COLO668 (cell line): ENCODE measurements at regions not wholly inside any gene's neighbourhood (a gene's known extent, or its start where the extent isn't known, plus 50 kb on each side); places are given as distances from the start of the nearest gene placed in this dataset.
"Not testable (repeated sequence)": the region's sequence is repeated elsewhere in the genome, so short reads cannot be mapped to it uniquely, and the experiment has no call there.

Source experiments
- DNase-seq: peaks from one replicate; lab custom pipeline; 2025; ENCODE audit not compliant: unreplicated experiment; lab: John Stamatoyannopoulos, UW

DNA sequence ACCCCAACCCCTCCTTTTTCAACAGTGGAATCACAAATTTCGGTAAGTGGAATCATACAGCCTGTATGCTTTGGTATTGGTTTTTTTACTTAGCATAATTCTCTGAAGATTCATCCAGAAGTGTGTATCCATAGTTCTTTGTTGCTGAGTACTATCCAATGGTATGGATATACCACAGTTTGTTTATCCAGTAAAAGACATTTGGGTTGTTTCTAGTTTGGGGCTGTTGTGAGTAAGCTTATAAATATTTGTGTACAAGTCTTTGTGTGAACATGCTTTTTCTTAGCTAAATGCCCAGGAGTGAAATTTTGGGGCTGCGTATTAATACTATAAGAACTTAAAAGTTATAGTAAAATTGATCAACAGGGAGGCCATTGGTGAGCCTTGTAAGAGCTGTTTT is 57.5 kb upstream of the GC start:
- no peak for DNase-seq

DNA sequence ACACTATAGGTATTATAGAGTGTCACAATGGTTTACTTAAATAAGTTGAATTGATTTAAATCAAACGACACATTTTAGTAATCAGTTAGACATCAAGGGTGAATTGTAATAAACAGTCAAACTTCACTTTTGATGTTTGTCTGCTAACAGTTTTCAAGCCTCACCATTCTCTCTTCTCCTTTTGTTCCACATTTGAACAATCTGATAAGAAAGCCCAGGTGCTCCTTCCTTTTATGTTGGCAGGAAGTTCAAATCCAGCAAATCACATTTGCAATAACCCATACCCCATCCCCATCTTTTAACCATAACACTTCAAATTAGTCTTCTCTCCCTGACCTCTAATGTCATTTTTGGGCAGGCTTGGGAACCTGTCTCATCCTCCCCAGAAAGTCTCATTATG is 63.4 kb upstream of the GC start:
- no peak for DNase-seq

DNA sequence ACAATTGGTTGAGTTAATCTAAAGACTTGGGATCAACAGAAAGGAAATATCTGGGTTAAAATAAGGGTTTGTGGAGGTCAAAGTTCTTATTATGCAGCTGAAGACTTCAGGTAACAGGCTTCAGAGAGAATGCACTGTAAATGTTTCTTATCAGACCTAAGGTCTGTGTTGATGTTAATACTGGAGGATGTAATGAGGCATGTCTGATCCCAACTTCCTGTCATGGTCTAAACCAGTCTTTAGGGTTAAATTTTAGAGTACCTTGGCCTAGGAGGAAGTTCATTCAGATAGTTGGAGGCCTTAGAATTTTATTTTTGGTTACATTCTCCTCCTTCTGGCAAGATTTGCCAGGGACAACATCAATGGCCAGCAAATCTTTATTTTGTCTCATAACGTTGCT is 72.1 kb upstream of the GC start:
- no peak for DNase-seq

DNA sequence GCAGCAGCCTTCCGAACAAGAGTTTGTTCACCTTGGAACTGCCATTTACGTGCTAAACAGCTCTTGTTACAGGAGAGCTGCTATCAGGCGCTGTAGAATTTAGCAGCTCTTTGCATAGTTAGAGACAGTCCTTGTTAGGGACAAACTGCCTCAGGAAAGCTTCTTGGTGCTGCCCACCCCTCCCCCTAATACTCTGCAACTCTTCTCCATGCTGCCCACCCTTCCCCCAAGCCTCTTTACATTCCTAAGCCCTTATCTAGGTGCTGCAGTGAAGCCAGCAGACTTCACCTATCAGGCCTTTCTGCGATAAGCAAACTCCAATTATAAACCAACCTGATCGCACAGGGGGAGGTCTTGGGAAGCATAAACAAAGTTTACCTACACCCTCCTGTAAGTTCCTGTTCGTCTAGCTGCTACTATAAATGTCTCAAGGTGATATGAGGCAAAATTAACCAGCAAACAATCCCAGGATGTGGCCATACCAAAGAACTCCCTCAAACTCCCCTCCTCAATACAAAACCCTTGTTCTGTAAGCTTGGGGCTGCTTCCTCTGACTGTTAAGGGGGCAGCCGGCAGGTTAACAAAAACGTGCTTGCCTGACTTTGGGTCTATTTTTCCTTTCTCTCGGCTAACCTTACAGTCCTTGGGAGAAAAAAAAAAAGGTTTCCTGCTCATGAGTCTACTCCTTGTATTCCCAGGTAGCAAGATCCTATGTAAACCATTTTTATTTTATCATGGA is 74.0 kb upstream of the GC start:
- no peak for DNase-seq

DNA sequence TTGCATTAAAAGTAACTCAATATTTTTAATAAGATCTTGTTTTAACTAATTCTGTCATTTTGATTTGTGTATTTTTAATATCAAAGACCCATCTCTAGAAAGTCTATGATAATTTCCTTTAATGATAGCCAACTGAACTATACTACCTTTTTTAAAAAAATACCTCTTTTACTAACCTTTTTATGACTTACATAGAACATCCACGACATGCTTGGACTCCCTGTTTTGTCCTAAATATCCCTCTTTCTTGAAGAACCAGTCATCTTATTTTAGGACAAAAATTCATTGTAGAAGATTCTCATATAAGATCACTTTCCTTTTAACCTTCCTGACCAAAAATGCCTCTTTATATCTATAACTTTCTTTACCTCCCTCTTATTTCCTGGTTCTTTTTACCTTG is 76.8 kb upstream of the GC start:
- peak; percentile 3 for DNase-seq

DNA sequence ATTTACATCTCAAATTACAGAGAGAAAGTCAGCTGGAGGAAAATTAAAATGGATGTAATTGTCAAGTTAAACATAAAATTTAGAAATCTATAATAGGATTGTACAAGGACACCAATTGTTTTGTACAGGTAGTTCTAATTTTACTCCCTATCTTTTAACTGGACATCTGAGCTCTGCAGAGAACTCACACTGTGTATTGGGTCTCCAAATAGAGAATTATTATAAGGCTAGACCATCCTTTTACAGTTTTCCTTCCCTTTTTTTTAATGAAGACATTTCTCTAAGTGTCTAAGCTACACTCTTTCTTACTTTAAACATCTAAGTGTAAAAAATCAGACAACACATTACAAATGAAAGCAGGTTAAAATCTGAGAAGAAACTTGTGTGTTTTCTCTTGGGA is 78.4 kb upstream of the GC start:
- no peak for DNase-seq

DNA sequence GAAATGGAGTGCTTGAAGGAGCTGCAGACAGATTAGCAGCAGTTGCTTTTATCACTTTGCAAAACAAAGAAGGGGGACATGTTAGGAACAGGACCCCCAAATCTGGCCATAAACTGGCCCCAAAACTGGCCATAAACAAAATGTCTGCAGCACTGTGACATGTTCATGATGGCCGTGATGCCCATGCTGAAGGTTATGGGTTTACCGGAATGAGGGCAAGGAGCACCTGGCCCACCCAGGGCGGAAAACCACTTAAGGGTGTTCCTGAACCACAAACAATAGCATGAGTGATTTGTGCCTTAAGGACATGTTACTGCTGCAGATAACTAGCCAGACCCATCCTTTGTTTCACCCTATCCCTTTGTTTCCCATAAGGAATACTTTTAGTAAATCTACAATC is 79.6 kb upstream of the GC start:
- DNase-seq: no peak

DNA sequence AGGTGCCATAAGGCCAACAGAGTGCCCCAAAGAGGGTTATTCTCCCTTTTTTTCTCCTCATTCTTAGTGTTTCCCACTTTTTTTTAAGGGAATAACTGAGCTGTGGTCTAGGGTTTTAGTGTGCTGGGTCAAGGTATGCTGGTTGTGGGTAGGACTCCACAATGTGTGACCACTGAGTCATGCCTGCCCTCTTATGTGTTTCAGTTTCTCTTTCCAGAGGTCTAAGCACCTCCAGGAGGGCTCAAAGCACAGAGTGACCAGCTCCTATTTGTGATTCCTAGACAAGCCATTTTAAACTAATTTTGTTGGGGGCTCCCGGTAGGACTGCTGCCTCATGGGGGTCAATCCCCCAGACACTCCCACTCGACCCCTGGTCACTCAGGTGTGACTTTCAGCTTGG is 80.5 kb upstream of the GC start:
- DNase-seq: no peak

DNA sequence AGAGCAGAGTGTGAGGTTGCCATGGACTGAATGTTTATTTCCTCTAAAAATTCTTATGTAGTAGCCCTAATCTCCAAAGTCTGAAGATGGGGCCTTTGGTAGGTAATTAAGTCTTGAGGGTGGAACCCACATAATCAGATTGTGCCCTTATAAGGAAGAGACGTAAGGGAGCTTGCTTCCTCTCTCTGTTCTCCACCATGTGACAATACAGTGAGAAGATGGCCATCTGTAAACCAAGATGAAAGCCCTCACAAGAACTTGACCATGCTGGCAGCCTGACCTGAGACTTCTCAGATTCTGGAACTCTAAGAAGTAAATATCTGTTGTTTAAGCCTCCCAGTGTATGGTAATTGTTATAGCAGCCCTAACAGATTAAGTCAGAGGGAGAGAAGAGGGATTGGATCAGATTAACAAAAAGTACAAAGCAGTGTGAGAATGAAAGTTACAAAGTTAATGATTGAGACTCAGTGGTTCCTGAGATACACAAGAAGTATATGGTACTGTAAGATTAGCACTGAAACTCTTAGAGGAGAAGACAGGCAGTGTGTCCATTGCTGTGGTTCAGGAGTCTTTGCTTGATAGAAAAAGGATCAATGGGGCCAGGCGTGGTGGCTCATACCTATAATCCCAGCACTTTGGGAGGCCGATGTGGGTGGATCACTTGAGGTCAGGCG is 82.5 kb upstream of the GC start:
- no peak for DNase-seq

DNA sequence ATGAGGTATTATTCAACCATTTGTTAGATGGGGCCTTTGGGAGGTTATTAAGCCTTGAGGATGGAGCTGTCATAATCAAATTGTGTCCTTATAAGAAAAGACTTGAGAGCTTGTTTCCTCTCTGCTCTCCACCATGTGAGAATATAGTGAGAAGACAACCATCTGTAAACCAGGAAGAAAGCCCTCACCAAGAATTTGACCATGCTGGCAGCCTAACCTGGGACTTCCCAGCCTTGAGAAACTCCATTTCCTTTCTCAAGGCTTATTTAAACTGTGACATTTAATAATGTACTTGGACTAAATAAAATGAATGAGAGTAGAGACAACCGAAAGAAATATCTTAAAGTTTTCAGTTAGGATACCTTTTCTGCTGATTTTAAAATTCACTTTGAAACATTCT is 83.7 kb upstream of the GC start:
- no peak for DNase-seq

DNA sequence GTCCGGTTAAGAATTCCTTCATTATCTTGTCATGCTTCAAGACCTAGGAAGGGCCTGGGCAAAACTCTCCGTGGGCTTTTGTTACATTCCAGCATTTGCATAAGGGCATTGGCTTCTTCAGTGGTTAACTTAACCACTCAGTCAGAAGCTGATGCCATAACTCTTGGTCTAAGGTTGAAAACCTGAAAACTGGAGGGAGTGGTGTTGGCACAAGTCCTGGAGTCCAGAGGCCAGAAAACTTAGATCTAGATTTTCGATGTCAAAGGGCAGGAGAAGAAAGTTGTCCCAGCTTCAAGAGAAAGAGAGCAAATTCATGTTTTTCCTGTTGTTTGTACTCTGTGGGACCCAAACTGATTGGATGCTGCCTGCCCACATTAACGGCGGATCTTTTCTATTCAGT is 86.6 kb upstream of the GC start:
- no peak for DNase-seq

DNA sequence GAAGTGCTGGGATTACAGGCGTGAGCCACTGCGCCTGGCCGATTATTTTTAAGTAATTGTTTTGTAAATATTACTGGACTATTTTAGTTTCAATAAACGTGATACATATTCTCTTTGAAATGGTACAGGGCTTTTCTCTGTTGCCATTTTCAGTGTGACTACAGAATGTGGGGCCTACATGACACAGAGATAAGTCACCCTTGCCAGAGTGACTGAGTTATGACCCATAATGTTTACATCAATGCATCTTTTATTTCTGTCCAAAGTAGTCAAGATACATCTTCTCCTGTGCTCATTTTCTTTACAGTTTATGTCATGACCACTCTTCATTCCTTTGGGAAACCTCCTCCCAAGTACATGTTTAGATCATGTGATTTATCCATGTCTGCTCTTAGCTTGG is 88.3 kb upstream of the GC start:
- DNase-seq: no peak

DNA sequence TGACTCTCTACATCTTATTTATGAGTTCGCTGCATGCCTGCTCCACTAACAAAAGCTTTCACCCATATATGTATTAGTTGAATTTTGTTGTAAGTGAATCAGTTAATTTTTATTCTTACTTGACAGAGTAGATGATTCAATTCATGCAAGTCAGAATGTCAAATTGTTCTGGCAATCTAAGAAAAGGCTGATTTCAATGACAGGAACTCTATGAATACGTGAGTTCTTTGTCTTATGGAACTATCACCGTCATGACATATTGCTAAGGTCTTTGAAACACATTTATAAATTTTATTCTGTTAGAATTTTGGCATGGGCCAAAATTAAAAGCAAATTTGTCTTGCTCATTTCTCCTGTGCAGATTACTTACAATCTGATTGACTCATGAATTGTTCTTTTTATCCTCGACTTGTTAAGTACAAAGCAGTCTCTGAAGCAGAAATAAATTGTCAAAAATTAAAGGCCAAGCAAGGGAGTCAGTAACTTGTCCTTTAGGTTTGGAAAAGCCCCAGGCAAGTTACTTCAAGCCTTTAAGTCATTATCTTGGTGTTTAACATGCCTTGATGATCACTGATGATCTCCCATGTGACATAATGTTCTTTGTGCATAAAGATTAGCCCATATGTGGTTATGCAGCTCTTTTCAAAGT is 89.0 kb upstream of the GC start:
- no peak for DNase-seq

DNA sequence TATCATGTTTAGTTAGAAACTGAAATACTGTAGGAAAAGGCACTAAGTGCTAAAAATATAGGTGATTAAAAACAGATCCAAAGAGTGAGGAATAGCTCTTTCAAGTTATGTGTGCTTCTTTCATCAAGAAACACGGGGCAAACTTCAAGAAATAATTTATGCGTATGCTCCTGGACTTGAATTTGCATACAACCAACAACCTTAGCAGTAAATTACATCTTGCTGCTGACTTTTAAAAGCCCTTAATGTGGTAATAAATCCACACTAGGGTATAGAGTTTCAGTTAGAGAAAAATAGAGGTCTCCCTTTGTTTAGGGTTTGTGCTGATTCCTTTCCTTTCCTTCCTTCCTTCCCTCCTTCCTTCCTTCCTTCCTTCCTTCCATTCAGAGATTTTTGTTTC is 94.5 kb upstream of the GC start:
- DNase-seq: no peak

DNA sequence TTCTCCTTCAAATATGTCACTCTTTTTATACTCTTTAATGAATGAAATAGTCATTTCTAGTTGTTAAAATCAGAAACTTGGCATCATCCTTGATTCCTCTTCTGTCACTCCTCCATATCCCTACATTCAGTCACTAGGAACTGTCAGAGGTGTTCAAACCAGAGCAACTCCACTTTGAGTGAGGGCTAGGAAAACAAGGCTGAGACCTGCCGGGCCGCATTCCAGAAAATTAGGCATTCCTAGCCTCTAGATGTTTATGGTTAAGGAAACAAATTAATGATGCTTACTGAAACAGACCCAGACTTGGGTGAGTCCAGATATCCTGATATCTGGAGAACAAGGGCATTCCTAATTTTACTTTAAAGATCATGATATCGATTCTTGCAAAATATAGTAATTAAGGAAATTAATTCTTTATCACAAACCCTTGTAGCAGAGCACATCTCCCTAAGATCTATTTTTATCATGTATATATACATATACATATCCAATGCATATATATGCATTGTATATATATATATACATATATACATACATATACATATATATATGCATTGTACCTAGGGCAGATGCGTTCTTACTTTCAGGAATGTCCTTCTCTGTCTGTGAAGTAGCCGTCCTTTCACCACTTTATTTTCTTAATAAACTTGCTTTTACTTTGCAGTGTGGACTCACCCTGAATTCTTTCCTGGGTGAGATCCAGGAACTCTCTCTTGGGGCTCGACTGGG is 98.4 kb upstream of the GC start:
- DNase-seq: no peak

DNA sequence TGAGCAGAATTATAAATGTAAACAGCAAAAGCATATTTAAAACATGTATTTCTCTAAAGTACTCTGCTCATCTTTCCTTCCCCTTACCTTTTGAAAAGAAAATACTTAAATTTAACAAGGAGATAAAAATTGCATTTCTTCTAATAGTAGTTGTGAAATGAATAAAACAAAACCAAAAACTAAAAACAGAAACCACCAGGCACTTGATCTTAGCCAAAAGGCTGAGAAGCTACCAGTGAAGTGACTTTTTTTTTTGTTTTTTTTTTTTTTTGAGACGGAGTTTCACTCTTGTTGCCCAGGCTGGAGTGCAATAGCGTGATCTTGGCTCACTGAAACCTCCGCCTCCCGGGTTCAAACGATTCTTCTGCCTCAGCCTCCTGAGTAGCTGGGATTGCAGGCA is 116.5 kb upstream of the GC start:
- not testable (repeated sequence) for DNase-seq

DNA sequence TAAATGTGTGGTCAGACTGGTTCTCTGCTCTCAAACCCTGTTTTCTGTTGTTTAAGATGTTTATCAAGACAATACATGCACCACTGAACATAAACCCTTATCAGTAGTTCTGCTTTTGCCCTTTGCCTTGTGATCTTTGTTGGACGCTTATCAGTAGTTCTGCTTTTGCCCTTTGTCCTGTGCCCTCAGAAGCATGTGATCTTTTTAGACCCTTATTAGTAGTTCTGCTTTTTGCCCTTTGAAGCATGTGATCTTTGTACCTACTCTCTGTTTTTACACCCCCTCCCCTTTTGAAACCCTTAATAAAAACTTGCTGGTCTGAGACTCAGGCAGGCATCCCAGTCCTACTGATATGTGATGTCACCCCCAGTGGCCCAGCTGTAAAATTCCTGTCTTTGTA is 121.7 kb upstream of the GC start:
- DNase-seq: not testable (repeated sequence)

DNA sequence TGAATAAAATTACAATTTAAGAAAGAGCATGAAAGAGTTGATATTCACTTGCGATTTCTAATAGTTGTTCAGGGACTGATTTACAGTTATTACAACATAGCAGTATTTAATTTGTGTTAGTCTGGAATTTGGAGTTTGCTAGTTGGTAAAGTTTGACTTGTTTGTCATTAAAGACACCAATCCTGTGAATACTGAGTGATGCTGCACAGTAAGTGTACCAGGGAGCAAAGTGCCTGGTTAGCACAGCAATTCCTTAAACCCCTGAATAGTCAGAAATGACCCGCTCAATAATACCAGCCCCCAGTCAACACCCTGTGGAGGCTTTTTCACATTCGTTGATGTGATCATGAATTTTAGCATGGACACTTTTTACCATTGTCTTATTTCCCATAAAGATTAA is 122.2 kb upstream of the GC start:
- no peak for DNase-seq

DNA sequence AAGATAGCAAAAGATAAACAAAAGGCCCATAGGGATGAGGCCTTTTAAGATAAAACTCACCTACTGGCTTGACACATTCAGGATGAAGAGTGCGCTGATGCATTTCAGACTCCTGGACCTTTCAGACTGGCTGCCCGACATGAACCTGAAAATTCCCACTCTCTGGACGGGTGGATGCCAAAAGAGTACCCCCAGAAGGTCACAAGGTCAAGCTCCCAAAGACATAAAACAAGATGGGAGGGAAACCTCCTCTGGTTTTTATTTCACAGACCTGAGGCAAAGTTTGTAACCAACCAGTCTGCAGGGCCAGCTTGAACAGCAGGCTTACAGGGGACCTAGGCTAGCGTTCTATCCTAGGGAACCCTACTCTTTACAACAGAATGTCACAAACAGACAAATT is 123.2 kb upstream of the GC start:
- no peak for DNase-seq

DNA sequence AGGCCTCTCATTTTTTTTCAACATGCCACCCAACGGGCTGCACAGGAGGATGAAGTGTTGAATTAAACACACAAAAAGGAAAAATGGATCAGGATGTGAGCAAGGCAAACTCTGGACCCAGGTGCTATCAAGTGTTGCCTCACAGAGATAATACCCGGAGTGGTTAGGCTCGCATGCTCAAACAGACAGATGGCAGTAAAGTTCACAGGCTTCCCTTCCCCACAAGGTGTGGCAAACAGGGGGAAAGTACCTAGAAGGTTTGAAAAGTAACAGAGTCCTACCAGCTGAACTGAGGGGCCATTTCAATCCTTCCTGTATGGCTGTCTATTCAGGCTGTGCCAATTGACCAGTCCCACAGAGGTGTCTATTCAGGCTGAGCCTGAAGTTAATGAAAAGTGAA is 123.9 kb upstream of the GC start:
- DNase-seq: no peak

DNA sequence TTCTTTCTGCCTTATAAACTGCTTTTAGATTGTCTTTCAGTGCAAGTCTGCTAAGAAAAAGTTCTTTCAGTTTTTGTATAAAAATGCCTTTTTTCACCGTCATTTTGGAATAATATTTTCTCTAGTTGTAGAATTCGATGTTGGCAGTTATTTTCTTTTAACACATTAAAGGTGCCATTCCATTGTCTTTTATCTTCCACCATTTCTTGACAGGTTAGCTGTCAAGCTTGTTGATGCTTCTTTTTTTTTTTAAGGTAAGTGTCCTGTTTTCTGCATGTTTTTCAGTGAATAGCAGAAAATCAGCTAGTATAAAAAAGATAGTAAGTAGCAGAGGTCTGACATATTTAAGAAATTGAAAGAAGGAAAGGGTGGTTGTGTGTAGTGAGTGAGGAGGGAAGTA is 118.5 kb upstream of the NPFFR2 start:
- DNase-seq: no peak

DNA sequence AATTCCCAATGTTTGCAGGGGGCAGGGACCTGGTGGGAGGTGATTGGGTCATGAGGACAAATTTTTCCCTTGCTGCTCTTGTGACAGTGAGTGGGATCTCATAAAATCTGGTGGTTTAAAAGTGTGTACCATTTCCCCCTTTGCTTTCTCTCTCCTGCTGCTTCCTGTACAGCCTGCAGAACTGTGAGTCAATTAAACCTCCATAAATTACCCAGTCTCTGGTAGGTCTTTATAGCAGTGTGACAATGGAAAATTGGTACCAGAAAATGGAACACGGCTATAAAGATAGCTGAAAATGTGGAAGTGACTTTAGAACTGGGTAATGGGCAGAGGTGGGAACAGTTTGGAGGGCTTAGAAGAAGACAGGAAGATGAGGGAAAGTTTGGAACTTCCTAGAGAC is 108.7 kb upstream of the NPFFR2 start:
- no peak for DNase-seq
